HepG2 (cell line): ENCODE measurements at regions not wholly inside any gene's neighbourhood (a gene's known extent, or its start where the extent isn't known, plus 50 kb on each side); places are given as distances from the start of the nearest gene placed in this dataset.

Source experiments
- ATAC-seq: fragments of 200-7000 bp; cut with Tn5 transposase; 3 replicates; pipeline ENCODE4 v1.9.1; 2020; ENCODE audit warnings: mild to moderate bottlenecking, moderate library complexity
- BruUV-seq: library from RNA; stranded (reverse); fragments of 400-500 nt; replicated peaks from 2 replicates; lab custom pipeline; 2021; lab: Mats Ljungman, UMichigan
- CTCF ChIA-PET: fragments of 300-600 bp; formaldehyde crosslinking; extraction: SDS; loops from one replicate; lab custom pipeline; 2021; ENCODE audit warnings: low total read pairs, inconsistent platforms, low intra/inter-chr PET ratio; lab: Yijun Ruan, JAX
- POLR2A ChIA-PET: fragments of 350-600 bp; sonication (Branson Sonifier 250); formaldehyde crosslinking; loops from one replicate; lab custom pipeline; 2020; ENCODE audit warnings: antibody characterized with exemption, inconsistent platforms; lab: Yijun Ruan, JAX
- DNase-seq: peaks from one replicate; pipeline ENCODE4 v3.0.0-alpha.2; 2015; ENCODE audit warnings: low spot score
- FAIRE-seq: peaks from 3 replicates; lab custom pipeline; 2011; peaks lifted over from hg19 to GRCh38; lab: Jason Lieb, UNC
- H2AFZ ChIP-seq: one replicate; pipeline ENCODE4 v1.6.1; 2011; ENCODE audit warnings: low read length, inconsistent platforms
- H3K27ac ChIP-seq: fragments of 300-600 bp; 3 replicates; pipeline ENCODE4 v1.8.0; 2011; ENCODE audit warnings: mixed run types, mild to moderate bottlenecking, mixed read lengths, low read length, inconsistent platforms; ENCODE audit not compliant: insufficient read depth; ENCODE audit errors: extremely low read length
- H3K27me3 ChIP-seq, 2 experiments: fragments of 200-600 bp in 1 of 2; 2 replicates in 1 of 2; 3 replicates in 1 of 2; pipeline versions ENCODE4 v1.6.0 to v1.8.0; 2011; ENCODE audit warnings: low read length in 2 of 2, mild to moderate bottlenecking in 2 of 2, moderate library complexity in 2 of 2, inconsistent platforms in 1 of 2; ENCODE audit not compliant: insufficient read depth in 2 of 2, control insufficient read depth in 1 of 2
- H3K36me3 ChIP-seq, 2 experiments: fragments of 200-600 bp in 1 of 2; replicated peaks in 1 of 2; 2 replicates in 1 of 2; 3 replicates in 1 of 2; pipeline versions ENCODE4 v1.5.1 to v1.8.0; 2011; ENCODE audit warnings: low read length in 2 of 2, inconsistent platforms in 1 of 2; ENCODE audit not compliant: insufficient read depth in 2 of 2, control insufficient read depth in 1 of 2
- H3K4me1 ChIP-seq: 2 replicates; pipeline ENCODE4 v1.5.1; 2012; ENCODE audit warnings: low read length, inconsistent platforms; ENCODE audit not compliant: insufficient read depth
- H3K4me2 ChIP-seq: 2 replicates; pipeline ENCODE4 v1.6.0; 2011; ENCODE audit warnings: low read depth, low read length, inconsistent platforms
- H3K4me3 ChIP-seq, 3 experiments: fragments of 200-600 bp in 1 of 3; sonication (generic), shearing (Covaris generic) in 1 of 3; replicated peaks in 1 of 3; 2 replicates each; pipeline ENCODE4 v1.5.1; 2011 to 2016; ENCODE audit warnings: low read length in 3 of 3, inconsistent platforms in 2 of 3, low read depth in 2 of 3, mild to moderate bottlenecking in 2 of 3, control low read depth in 1 of 3, mixed read lengths in 1 of 3; ENCODE audit not compliant: insufficient read depth in 1 of 3
- H3K79me2 ChIP-seq: one replicate; pipeline ENCODE4 v1.6.1; 2011; ENCODE audit warnings: low read length, inconsistent platforms; ENCODE audit not compliant: insufficient read depth
- H3K9ac ChIP-seq: 2 replicates; pipeline ENCODE4 v1.6.0; 2011; ENCODE audit warnings: mild to moderate bottlenecking, low read depth, low read length, inconsistent platforms; ENCODE audit not compliant: insufficient read depth
- H3K9me3 ChIP-seq: 2 replicates; pipeline ENCODE4 v1.5.1; 2012; ENCODE audit warnings: mild to moderate bottlenecking, low read length
- H4K20me1 ChIP-seq: 2 replicates; pipeline ENCODE4 v1.6.0; 2011; ENCODE audit warnings: inconsistent platforms, mild to moderate bottlenecking, low read length, moderate library complexity; ENCODE audit not compliant: insufficient read depth
- ARID4A ChIP-seq: sonication (generic); formaldehyde crosslinking; IDR thresholded peaks from 2 replicates; pipeline ENCODE4 v1.5.0; 2020; ENCODE audit warnings: mild to moderate bottlenecking, missing genetic modification reagents, borderline replicate concordance
- CEBPB ChIP-seq: IDR thresholded peaks from 2 replicates; pipeline ENCODE4 v1.6.1; 2011; ENCODE audit warnings: low read depth, low read length, improper control_type of control experiment, borderline replicate concordance
- HNF4A ChIP-seq: sonication (generic); formaldehyde crosslinking; IDR thresholded peaks from 2 replicates; pipeline ENCODE4 v1.4.0; 2020; ENCODE audit warnings: missing genetic modification reagents
- MIER3 ChIP-seq: IDR thresholded peaks from 2 replicates; pipeline ENCODE4 v1.6.1; 2016; ENCODE audit warnings: missing compliant biosample characterization, borderline replicate concordance
- MXD3 ChIP-seq: IDR thresholded peaks from 2 replicates; pipeline ENCODE4 v1.6.1; 2016; ENCODE audit warnings: mild to moderate bottlenecking, missing biosample characterization, missing genetic modification reagents
- NCOA5 ChIP-seq: sonication (generic); formaldehyde crosslinking; IDR thresholded peaks from 2 replicates; pipeline ENCODE4 v1.4.0; 2020; ENCODE audit warnings: missing genetic modification reagents
- NR2F1 ChIP-seq, 2 experiments: fragments of 450-650 bp in 1 of 2; formaldehyde crosslinking in 1 of 2; IDR thresholded peaks; 2 replicates each; pipeline versions ENCODE4 v1.5.0 to v1.6.1; 2016 to 2020; ENCODE audit warnings: mild to moderate bottlenecking in 1 of 2, missing compliant biosample characterization in 1 of 2, missing genetic modification reagents in 1 of 2, moderate library complexity in 1 of 2
- NR2F6 ChIP-seq, 2 experiments: IDR thresholded peaks; 2 replicates each; pipeline ENCODE4 v1.6.1; 2016; ENCODE audit warnings: antibody characterized with exemption in 1 of 2, mild to moderate bottlenecking in 1 of 2
- PPARG ChIP-seq: conservative IDR thresholded peaks from 2 replicates; pipeline ENCODE4 v1.6.1; 2016; ENCODE audit warnings: missing biosample characterization, missing genetic modification reagents
- RARA ChIP-seq: IDR thresholded peaks from 2 replicates; pipeline ENCODE4 v1.6.1; 2016; ENCODE audit warnings: missing genetic modification reagents, missing compliant biosample characterization
- SAFB2 ChIP-seq: sonication (generic); formaldehyde crosslinking; IDR thresholded peaks from 2 replicates; pipeline ENCODE4 v1.5.1; 2020; ENCODE audit warnings: missing genetic modification reagents, low read depth, mild to moderate bottlenecking, borderline replicate concordance
- SRY ChIP-seq: sonication (generic); formaldehyde crosslinking; IDR thresholded peaks from 2 replicates; pipeline ENCODE4 v1.8.0; 2022; ENCODE audit warnings: mild to moderate bottlenecking, missing genetic modification reagents
- U2AF1 ChIP-seq: fragments of 200-400 bp; formaldehyde crosslinking; optimal IDR thresholded peaks from 2 replicates; pipeline ENCODE3; 2017; ENCODE audit warnings: mild to moderate bottlenecking, low read depth, low read length
- ZNF256 ChIP-seq: sonication (generic); formaldehyde crosslinking; conservative IDR thresholded peaks from 2 replicates; pipeline ENCODE4 v1.4.0; 2020; ENCODE audit warnings: missing genetic modification reagents
- ZNF644 ChIP-seq: IDR thresholded peaks from 2 replicates; pipeline ENCODE4 v1.6.1; 2016; ENCODE audit warnings: low read depth
- WGBS: methylation state at CpG from one replicate; pipeline ENCODE4 v1.1.6; 2017; ENCODE audit warnings: low lambda C conversion rate; 5-methylcytosine and 5-hydroxymethylcytosine counted together
- in situ Hi-C: cut with HindIII; loops from 2 replicates; pipeline ENCODE4 v1.10.0; 2017; ENCODE audit warnings: low pct_unique_long_range_greater_than_20kb; ENCODE audit not compliant: extremely low pct_ligation_motif_present
- intact Hi-C: fragments of 100-400 bp; cut with micrococcal nuclease; formaldehyde crosslinking; loops from one replicate; pipeline ENCODE4 v1.10.0; 2022; ENCODE audit not compliant: unreplicated experiment

- peak; percentile 26 for DNase-seq
- BruUV-seq: no TSS peak
- WGBS: 14% methylated on average over 2 of the region's 2 CpGs
- intact Hi-C loops (no loop called here), in situ Hi-C loops (no loop called here)
- Histone ChIP-seq H2AFZ (no peak overlapping the region), H3K9ac (no peak overlapping the region), H3K4me3 (no peak overlapping the region), H3K79me2 (no peaks in the 10 kb centered on the region), H3K4me1 (peaks cover 48% of the 10 kb centered on the region)
- CTCF ChIA-PET: no interaction called here
- TF ChIP-seq NR2F6 (IDR thresholded peaks at IDR 0.05): peak; percentile 47; the same call in 1 of the 2 replicates
- TF ChIP-seq NR2F6 (CRISPR knock-in tag; IDR thresholded peaks at IDR 0.05): peak; percentile 51
- TF ChIP-seq PPARG (CRISPR knock-in tag): 0 out of 2 replicates have a peak, but pooled peaks have one; percentile 19
- 0 out of 2 replicates have a peak, but pooled peaks have one; percentile 19 for TF ChIP-seq ZNF644 (CRISPR knock-in tag)
- no peak for TF ChIP-seq U2AF1
- TF ChIP-seq SRY: no peak
- TF ChIP-seq NR2F1 (CRISPR knock-in tag; IDR thresholded peaks at IDR 0.05): peak; percentile 19 to 32; a peak in 1 of 4 replicates
- TF ChIP-seq RARA: 0 out of 2 replicates have a peak, but pooled peaks have one; percentile 19
- no peak for TF ChIP-seq MIER3
- TF ChIP-seq, all 625 proteins: peak for 5
- POLR2A ChIA-PET: no interaction called here
- Histone ChIP-seq H3K4me2 (no peak overlapping the region), H3K27me3 (no peaks in the 10 kb centered on the region), H3K36me3 (no peaks in the 10 kb centered on the region), H4K20me1 (no peaks in the 10 kb centered on the region), H3K27ac (no peak overlapping the region), H3K9me3 (no peaks in the 10 kb centered on the region)
- no peak; the same call in 2 of the 3 replicates for ATAC-seq
- no peak for FAIRE-seq
Observed at GRCh38 chr13:50161052-50161451, 145.8 kb downstream of the KCNRG start.

GRCh38 chr13:50162001-50162400, 146.8 kb downstream of the KCNRG start:
- ATAC-seq (peak; percentile 52), FAIRE-seq (no peak), DNase-seq (no peak)
- Histone ChIP-seq H2AFZ (no peak overlapping the region), H4K20me1 (no peaks in the 10 kb centered on the region), H3K36me3 (no peaks in the 10 kb centered on the region), H3K4me3 (no peak overlapping the region), H3K27me3 (no peaks in the 10 kb centered on the region), H3K79me2 (no peaks in the 10 kb centered on the region), H3K9me3 (no peaks in the 10 kb centered on the region), H3K27ac (no peak overlapping the region), H3K4me1 (peaks cover 39% of the 10 kb centered on the region), H3K9ac (no peak overlapping the region), H3K4me2 (peak overlapping the region; percentile 29; the same call in 1 of the 2 replicates)
- BruUV-seq: no TSS peak
- CTCF ChIA-PET: no interaction called here
- POLR2A ChIA-PET: no interaction called here
- in situ Hi-C loops (no loop called here), intact Hi-C loops (no loop called here)
- 18% methylated on average over 4 of the region's 4 CpGs for WGBS
- TF ChIP-seq HNF4A (CRISPR knock-in tag): 0 out of 2 replicates have a peak, but pooled peaks have one; percentile 13
- no peak for TF ChIP-seq ZNF256
- 0 out of 2 replicates have a peak, but pooled peaks have one; percentile 22 for TF ChIP-seq CEBPB
- no peak for TF ChIP-seq SAFB2
- TF ChIP-seq ARID4A (CRISPR knock-in tag): no peak
- TF ChIP-seq MXD3 (CRISPR knock-in tag): no peak
- TF ChIP-seq NCOA5 (CRISPR knock-in tag): no peak
